ENCODE measurements at regions not wholly inside any gene's neighbourhood (a gene's known extent, or its start where the extent isn't known, plus 50 kb on each side); places are given as distances from the start of the nearest gene placed in this dataset.

GRCh38 chr6:100979267-100979666 is 98.1 kb upstream of the ASCC3 start:
- TF ChIP-seq CTCF (IDR thresholded peaks at IDR 0.05; ENCODE audit: low read depth, low read length, missing input control), result no peak
- no peak for TF ChIP-seq JUND (IDR thresholded peaks at IDR 0.05)
- TF ChIP-seq TAF1 (conservative IDR thresholded peaks at IDR 0.05), result no peak
- TF ChIP-seq, protein P1, sequence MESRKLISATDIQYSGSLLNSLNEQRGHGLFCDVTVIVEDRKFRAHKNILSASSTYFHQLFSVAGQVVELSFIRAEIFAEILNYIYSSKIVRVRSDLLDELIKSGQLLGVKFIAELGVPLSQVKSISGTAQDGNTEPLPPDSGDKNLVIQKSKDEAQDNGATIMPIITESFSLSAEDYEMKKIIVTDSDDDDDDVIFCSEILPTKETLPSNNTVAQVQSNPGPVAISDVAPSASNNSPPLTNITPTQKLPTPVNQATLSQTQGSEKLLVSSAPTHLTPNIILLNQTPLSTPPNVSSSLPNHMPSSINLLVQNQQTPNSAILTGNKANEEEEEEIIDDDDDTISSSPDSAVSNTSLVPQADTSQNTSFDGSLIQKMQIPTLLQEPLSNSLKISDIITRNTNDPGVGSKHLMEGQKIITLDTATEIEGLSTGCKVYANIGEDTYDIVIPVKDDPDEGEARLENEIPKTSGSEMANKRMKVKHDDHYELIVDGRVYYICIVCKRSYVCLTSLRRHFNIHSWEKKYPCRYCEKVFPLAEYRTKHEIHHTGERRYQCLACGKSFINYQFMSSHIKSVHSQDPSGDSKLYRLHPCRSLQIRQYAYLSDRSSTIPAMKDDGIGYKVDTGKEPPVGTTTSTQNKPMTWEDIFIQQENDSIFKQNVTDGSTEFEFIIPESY (IDR thresholded peaks at IDR 0.05), result no peak
- no peak for TF ChIP-seq SP1 (IDR thresholded peaks at IDR 0.05)
